Panc1 (cell line): ENCODE measurements at regions not wholly inside any gene's neighbourhood (a gene's known extent, or its start where the extent isn't known, plus 50 kb on each side); places are given as distances from the start of the nearest gene placed in this dataset.

Experiments
- POLR2AphosphoS5 ChIP-seq: IDR thresholded peaks from 2 replicates; pipeline ENCODE4 v1.6.1; 2012; ENCODE audit warnings: mild to moderate bottlenecking, low read depth, low read length, moderate library complexity
- SIN3A ChIP-seq: IDR thresholded peaks from 2 replicates; pipeline ENCODE4 v1.6.1; 2012; ENCODE audit warnings: low read depth, mild to moderate bottlenecking, low read length, moderate library complexity, borderline replicate concordance; ENCODE audit not compliant: insufficient read depth
- TF ChIP-seq, protein P1 (sequence below): fragments of 450-650 bp; IDR thresholded peaks from 2 replicates; pipeline ENCODE4 v1.5.1; 2017; ENCODE audit warnings: mild to moderate bottlenecking

DNA sequence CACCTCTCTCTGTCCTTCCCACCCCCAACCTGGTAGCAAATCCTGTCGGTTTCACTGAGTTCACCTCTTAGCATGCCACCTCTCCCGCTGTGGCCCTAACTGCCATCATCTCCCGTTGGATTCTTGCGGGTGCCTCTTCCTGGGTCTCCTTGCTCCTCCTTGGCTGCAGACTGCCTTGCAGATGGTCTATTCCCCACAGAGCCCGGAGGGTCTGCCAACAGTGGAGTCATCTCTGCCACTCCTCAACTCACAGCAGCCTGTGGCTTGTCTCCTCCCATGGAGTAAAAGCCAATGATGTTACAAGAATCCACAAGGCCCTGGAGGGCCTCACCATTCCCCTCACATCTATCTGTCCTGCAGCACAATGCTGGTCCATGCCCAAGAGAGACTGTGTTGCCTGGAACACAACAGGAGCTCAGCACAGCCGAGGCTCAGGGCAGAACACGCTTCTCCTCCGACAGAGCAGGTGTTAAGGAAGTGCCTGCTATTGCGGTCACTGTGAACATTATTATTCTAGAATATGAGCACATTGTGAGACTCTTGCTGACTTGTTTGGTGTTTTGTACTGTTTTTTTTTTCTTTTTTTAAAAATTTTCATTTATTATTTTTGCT, 241.8 kb upstream of the SULF2 start:
- TF ChIP-seq POLR2AphosphoS5 = no peak
- TF ChIP-seq, protein P1, sequence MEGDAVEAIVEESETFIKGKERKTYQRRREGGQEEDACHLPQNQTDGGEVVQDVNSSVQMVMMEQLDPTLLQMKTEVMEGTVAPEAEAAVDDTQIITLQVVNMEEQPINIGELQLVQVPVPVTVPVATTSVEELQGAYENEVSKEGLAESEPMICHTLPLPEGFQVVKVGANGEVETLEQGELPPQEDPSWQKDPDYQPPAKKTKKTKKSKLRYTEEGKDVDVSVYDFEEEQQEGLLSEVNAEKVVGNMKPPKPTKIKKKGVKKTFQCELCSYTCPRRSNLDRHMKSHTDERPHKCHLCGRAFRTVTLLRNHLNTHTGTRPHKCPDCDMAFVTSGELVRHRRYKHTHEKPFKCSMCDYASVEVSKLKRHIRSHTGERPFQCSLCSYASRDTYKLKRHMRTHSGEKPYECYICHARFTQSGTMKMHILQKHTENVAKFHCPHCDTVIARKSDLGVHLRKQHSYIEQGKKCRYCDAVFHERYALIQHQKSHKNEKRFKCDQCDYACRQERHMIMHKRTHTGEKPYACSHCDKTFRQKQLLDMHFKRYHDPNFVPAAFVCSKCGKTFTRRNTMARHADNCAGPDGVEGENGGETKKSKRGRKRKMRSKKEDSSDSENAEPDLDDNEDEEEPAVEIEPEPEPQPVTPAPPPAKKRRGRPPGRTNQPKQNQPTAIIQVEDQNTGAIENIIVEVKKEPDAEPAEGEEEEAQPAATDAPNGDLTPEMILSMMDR = no peak
- no peak for TF ChIP-seq SIN3A
